HL-60 (cell line): ENCODE measurements at regions not wholly inside any gene's neighbourhood (a gene's known extent, or its start where the extent isn't known, plus 50 kb on each side); places are given as distances from the start of the nearest gene placed in this dataset.

ENCODE experiments used
- DNase-seq, 2 experiments: peaks; one replicate each; pipeline ENCODE4 v3.0.0-alpha.2; 2010 to 2020; ENCODE audit warnings: low read depth in 1 of 2, low spot score in 1 of 2
- H3K27ac ChIP-seq: fragments of 250-450 bp; sonication (Bioruptor Pico); replicated peaks from 2 replicates; pipeline ENCODE4 v1.5.1; 2020; ENCODE audit warnings: mild to moderate bottlenecking, moderate library complexity
- H3K27me3 ChIP-seq: fragments of 250-450 bp; sonication (Bioruptor Pico); 2 replicates; pipeline ENCODE4 v1.5.1; 2021; ENCODE audit warnings: mild to moderate bottlenecking, moderate library complexity; ENCODE audit not compliant: insufficient read depth, poor library complexity, severe bottlenecking
- H3K4me3 ChIP-seq: replicated peaks from 2 replicates; pipeline ENCODE4 v1.5.1; 2011; ENCODE audit warnings: mild to moderate bottlenecking, control low read depth, low read length; ENCODE audit not compliant: insufficient read depth
- GABPA ChIP-seq: IDR thresholded peaks from 2 replicates; pipeline ENCODE4 v1.6.1; 2012; ENCODE audit warnings: low read depth
- POLR2AphosphoS5 ChIP-seq: IDR thresholded peaks from 2 replicates; pipeline ENCODE4 v1.6.1; 2012; ENCODE audit warnings: low read depth
- SPI1 ChIP-seq: IDR thresholded peaks from 2 replicates; pipeline ENCODE4 v1.6.1; 2012; ENCODE audit warnings: low read depth, mild to moderate bottlenecking, borderline replicate concordance
- TF ChIP-seq, protein P1 (sequence below): IDR thresholded peaks from 2 replicates; pipeline ENCODE4 v1.6.1; 2012; ENCODE audit warnings: low read depth; ENCODE audit not compliant: insufficient replicate concordance
- TF ChIP-seq, protein P2 (sequence below): IDR thresholded peaks from one replicate; pipeline ENCODE4 v1.5.1; 2011; ENCODE audit warnings: low read length, control low read depth, inconsistent platforms; ENCODE audit not compliant: insufficient read depth

- no peak for DNase-seq
- Histone ChIP-seq H3K27ac (no peak overlapping the region), H3K27me3 (no peaks in the 10 kb centered on the region), H3K4me3 (no peak overlapping the region)
- TF ChIP-seq, protein P1, sequence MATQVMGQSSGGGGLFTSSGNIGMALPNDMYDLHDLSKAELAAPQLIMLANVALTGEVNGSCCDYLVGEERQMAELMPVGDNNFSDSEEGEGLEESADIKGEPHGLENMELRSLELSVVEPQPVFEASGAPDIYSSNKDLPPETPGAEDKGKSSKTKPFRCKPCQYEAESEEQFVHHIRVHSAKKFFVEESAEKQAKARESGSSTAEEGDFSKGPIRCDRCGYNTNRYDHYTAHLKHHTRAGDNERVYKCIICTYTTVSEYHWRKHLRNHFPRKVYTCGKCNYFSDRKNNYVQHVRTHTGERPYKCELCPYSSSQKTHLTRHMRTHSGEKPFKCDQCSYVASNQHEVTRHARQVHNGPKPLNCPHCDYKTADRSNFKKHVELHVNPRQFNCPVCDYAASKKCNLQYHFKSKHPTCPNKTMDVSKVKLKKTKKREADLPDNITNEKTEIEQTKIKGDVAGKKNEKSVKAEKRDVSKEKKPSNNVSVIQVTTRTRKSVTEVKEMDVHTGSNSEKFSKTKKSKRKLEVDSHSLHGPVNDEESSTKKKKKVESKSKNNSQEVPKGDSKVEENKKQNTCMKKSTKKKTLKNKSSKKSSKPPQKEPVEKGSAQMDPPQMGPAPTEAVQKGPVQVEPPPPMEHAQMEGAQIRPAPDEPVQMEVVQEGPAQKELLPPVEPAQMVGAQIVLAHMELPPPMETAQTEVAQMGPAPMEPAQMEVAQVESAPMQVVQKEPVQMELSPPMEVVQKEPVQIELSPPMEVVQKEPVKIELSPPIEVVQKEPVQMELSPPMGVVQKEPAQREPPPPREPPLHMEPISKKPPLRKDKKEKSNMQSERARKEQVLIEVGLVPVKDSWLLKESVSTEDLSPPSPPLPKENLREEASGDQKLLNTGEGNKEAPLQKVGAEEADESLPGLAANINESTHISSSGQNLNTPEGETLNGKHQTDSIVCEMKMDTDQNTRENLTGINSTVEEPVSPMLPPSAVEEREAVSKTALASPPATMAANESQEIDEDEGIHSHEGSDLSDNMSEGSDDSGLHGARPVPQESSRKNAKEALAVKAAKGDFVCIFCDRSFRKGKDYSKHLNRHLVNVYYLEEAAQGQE: no peak
- TF ChIP-seq SPI1 (no peak), POLR2AphosphoS5 (no peak), GABPA (no peak)
- TF ChIP-seq, protein P2, sequence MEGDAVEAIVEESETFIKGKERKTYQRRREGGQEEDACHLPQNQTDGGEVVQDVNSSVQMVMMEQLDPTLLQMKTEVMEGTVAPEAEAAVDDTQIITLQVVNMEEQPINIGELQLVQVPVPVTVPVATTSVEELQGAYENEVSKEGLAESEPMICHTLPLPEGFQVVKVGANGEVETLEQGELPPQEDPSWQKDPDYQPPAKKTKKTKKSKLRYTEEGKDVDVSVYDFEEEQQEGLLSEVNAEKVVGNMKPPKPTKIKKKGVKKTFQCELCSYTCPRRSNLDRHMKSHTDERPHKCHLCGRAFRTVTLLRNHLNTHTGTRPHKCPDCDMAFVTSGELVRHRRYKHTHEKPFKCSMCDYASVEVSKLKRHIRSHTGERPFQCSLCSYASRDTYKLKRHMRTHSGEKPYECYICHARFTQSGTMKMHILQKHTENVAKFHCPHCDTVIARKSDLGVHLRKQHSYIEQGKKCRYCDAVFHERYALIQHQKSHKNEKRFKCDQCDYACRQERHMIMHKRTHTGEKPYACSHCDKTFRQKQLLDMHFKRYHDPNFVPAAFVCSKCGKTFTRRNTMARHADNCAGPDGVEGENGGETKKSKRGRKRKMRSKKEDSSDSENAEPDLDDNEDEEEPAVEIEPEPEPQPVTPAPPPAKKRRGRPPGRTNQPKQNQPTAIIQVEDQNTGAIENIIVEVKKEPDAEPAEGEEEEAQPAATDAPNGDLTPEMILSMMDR: no peak
Observed at GRCh38 chr1:192896376-192896775, 87.5 kb downstream of the RGS2 start.

GRCh38 chr1:192901500-192901899, 92.7 kb downstream of the RGS2 start:
- no peak for DNase-seq
- Histone ChIP-seq H3K27ac (no peak overlapping the region), H3K27me3 (no peaks in the 10 kb centered on the region), H3K4me3 (no peak overlapping the region)
- no peak for TF ChIP-seq GABPA
- TF ChIP-seq, protein P1: no peak
- no peak for TF ChIP-seq SPI1
- TF ChIP-seq, protein P2: no peak
- no peak for TF ChIP-seq POLR2AphosphoS5

GRCh38 chr1:192903142-192903541, 94.3 kb downstream of the RGS2 start:
- Histone ChIP-seq H3K4me3 (no peak overlapping the region), H3K27ac (no peak overlapping the region), H3K27me3 (no peaks in the 10 kb centered on the region)
- no peak for DNase-seq
- no peak for TF ChIP-seq GABPA
- no peak for TF ChIP-seq SPI1
- no peak for TF ChIP-seq POLR2AphosphoS5
- TF ChIP-seq, protein P1: no peak
- TF ChIP-seq, protein P2: no peak
